ENCODE measurements at regions not wholly inside any gene's neighbourhood (a gene's known extent, or its start where the extent isn't known, plus 50 kb on each side); places are given as distances from the start of the nearest gene placed in this dataset.

- H3K79me2 ChIP-seq (ENCODE audit: insufficient read depth, low read length), result no peaks in the 10 kb centered on the region
- Mint-ChIP-seq H3K36me3 (no peaks in the 10 kb centered on the region), H3K4me3 (no peak overlapping the region), H3K27me3 (ENCODE audit: low read depth in 3 of 3) (peaks cover 0 to 12% (median 4%) of the 10 kb centered on the region in 3 donors), H3K27ac (no peak overlapping the region), H3K4me1 (no peaks in the 10 kb centered on the region), H3K9me3 (no peaks in the 10 kb centered on the region)
- no peaks in the 10 kb centered on the region for H3K4me1 ChIP-seq (ENCODE audit: control insufficient read depth in 1 of 2, insufficient read depth in 2 of 2, low read length in 2 of 2)
- no peak overlapping the region for H2AFZ ChIP-seq (ENCODE audit: insufficient read depth, low read depth, low read length, poor library complexity, severe bottlenecking)
- no peak overlapping the region for H3K4me2 ChIP-seq (replicated peaks; ENCODE audit: extremely low read depth, low read length, poor library complexity, severe bottlenecking)
- intact Hi-C loops (cut with micrococcal nuclease), result no loop called here
- no peaks in the 10 kb centered on the region for H3K27me3 ChIP-seq (ENCODE audit: control insufficient read depth in 2 of 2, insufficient read depth in 2 of 2, low read length in 2 of 2)
- no peak overlapping the region for H3K27ac ChIP-seq (ENCODE audit: low read depth in 1 of 2, low read length in 2 of 2)
- TF ChIP-seq CTCF (IDR thresholded peaks at IDR 0.05), result no peak
- no peaks in the 10 kb centered on the region for H4K20me1 ChIP-seq (ENCODE audit: insufficient read depth, low read length)
- H3K9ac ChIP-seq (ENCODE audit: insufficient read depth, low read length, poor library complexity, severe bottlenecking), result no peak overlapping the region
- no peaks in the 10 kb centered on the region for H3K36me3 ChIP-seq (replicated peaks in 1 of 2; ENCODE audit: control insufficient read depth in 1 of 2, insufficient read depth in 2 of 2, low read length in 2 of 2)
- no peak overlapping the region for H3K4me3 ChIP-seq (replicated peaks in 1 of 3; ENCODE audit: low read depth in 2 of 3, low read length in 3 of 3)
- H3K9me3 ChIP-seq (replicated peaks in 1 of 2; ENCODE audit: control insufficient read depth in 1 of 2, insufficient read depth in 1 of 2, low read length in 2 of 2), result no peaks in the 10 kb centered on the region
- DNase-seq, result no peak
- WGBS (ENCODE audit: insufficient coverage), result 93% methylated on average over 3 of the region's 6 CpGs
Measured at GRCh38 chr4:138689593-138689992, 326.0 kb upstream of the NOCT start.

- Mint-ChIP-seq H3K4me3 (no peak overlapping the region), H3K36me3 (no peaks in the 10 kb centered on the region), H3K27me3 (ENCODE audit: low read depth in 3 of 3) (peaks cover 0 to 10% (median 4%) of the 10 kb centered on the region in 3 donors), H3K4me1 (no peaks in the 10 kb centered on the region), H3K9me3 (no peaks in the 10 kb centered on the region), H3K27ac (no peak overlapping the region)
- Histone ChIP-seq H3K27me3 (ENCODE audit: control insufficient read depth in 2 of 2, insufficient read depth in 2 of 2, low read length in 2 of 2) (no peaks in the 10 kb centered on the region), H3K9ac (ENCODE audit: insufficient read depth, low read length, poor library complexity, severe bottlenecking) (no peak overlapping the region), H3K9me3 (replicated peaks in 1 of 2; ENCODE audit: control insufficient read depth in 1 of 2, insufficient read depth in 1 of 2, low read length in 2 of 2) (no peaks in the 10 kb centered on the region), H4K20me1 (ENCODE audit: insufficient read depth, low read length) (no peaks in the 10 kb centered on the region), H3K27ac (ENCODE audit: low read depth in 1 of 2, low read length in 2 of 2) (no peak overlapping the region), H2AFZ (ENCODE audit: insufficient read depth, low read depth, low read length, poor library complexity, severe bottlenecking) (no peak overlapping the region), H3K36me3 (replicated peaks in 1 of 2; ENCODE audit: control insufficient read depth in 1 of 2, insufficient read depth in 2 of 2, low read length in 2 of 2) (no peaks in the 10 kb centered on the region), H3K4me3 (replicated peaks in 1 of 3; ENCODE audit: low read depth in 2 of 3, low read length in 3 of 3) (no peak overlapping the region), H3K79me2 (ENCODE audit: insufficient read depth, low read length) (no peaks in the 10 kb centered on the region), H3K4me1 (ENCODE audit: control insufficient read depth in 1 of 2, insufficient read depth in 2 of 2, low read length in 2 of 2) (no peaks in the 10 kb centered on the region), H3K4me2 (replicated peaks; ENCODE audit: extremely low read depth, low read length, poor library complexity, severe bottlenecking) (no peak overlapping the region)
- intact Hi-C loops (cut with micrococcal nuclease), result no loop called here
- TF ChIP-seq CTCF (IDR thresholded peaks at IDR 0.05), result no peak
- WGBS (ENCODE audit: insufficient coverage), result 92% methylated on average over 2 of the region's 9 CpGs
- DNase-seq, result no peak
Measured at GRCh38 chr4:138689187-138689586, 326.4 kb upstream of the NOCT start.

Data from CD14-positive monocyte (primary cell).